ENCODE measurements at regions not wholly inside any gene's neighbourhood (a gene's known extent, or its start where the extent isn't known, plus 50 kb on each side); places are given as distances from the start of the nearest gene placed in this dataset.
"Not testable (repeated sequence)": the region's sequence is repeated elsewhere in the genome, so short reads cannot be mapped to it uniquely, and the experiment has no call there.

DNA sequence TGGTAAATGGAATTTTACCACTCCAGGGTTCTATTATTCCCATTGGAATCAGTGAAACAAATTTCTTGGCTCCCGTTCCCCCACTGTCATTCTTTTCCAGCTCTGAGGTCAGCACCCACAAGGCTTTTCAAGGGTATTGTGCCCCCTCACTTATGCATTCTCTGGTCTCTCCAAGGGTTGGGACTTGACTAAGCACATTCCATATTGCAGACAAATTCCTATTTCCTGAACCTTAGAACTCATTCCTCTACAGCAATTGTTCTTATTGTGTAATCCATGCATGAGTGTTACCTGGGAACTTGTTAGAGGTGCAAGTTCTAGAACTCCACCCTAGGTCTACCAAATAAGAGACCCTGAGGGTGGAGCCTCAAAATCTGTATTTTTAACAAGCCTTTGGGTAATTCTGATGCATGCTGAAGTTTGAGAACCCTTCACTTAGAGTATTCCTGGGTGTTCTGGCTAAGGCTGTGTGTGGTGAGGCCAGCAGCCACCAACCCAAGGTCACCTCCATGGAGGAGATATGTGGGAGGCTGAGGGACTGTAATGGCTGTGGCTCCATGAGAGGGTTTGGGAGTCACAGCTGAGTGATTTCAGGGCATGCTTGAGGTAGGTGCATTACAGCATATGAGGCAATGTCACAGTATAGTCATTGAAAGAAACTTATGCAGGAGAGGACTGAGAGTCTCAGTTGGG is 150.9 kb downstream of the TTC6 start:
- no peak overlapping the region for H3K27ac ChIP-seq
- H3K4me1 ChIP-seq, result no peaks in the 10 kb centered on the region
- H3K4me3 ChIP-seq, result no peak overlapping the region
- intact Hi-C loops (cut with DNase I), result no loop called here
- TF ChIP-seq CTCF (IDR thresholded peaks at IDR 0.05), result no peak
- no peaks in the 10 kb centered on the region for H3K27me3 ChIP-seq
- DNase-seq (ENCODE audit: low spot score in 2 of 2), result no peak
- no peaks in the 10 kb centered on the region for H3K9me3 ChIP-seq
- H3K36me3 ChIP-seq, result no peaks in the 10 kb centered on the region

- Histone ChIP-seq H3K4me3 (no peak overlapping the region), H3K36me3 (no peaks in the 10 kb centered on the region), H3K9me3 (no peaks in the 10 kb centered on the region), H3K27me3 (no peaks in the 10 kb centered on the region), H3K27ac (no peak overlapping the region), H3K4me1 (no peaks in the 10 kb centered on the region)
- no peak for TF ChIP-seq CTCF (IDR thresholded peaks at IDR 0.05)
- no peak for DNase-seq (ENCODE audit: low spot score in 2 of 2)
- intact Hi-C loops (cut with DNase I), result no loop called here
Measured at GRCh38 chr14:37753459-37753858, 158.0 kb downstream of the TTC6 start.

- DNase-seq (ENCODE audit: low spot score in 2 of 2); H3K4me1 ChIP-seq; H3K4me3 ChIP-seq; intact Hi-C loops (cut with DNase I); H3K9me3 ChIP-seq; H3K27me3 ChIP-seq; H3K36me3 ChIP-seq; H3K27ac ChIP-seq: not testable (repeated sequence)
Measured at GRCh38 chr14:37760275-37760674, 164.8 kb downstream of the TTC6 start.

GRCh38 chr14:37763266-37763665 is 167.8 kb downstream of the TTC6 start:
- no peaks in the 10 kb centered on the region for H3K36me3 ChIP-seq
- H3K4me3 ChIP-seq, result no peak overlapping the region
- DNase-seq (ENCODE audit: low spot score in 2 of 2), result no peak
- intact Hi-C loops (cut with DNase I), result no loop called here
- H3K4me1 ChIP-seq, result no peaks in the 10 kb centered on the region
- H3K27ac ChIP-seq, result no peak overlapping the region
- no peak for TF ChIP-seq CTCF (IDR thresholded peaks at IDR 0.05)
- H3K9me3 ChIP-seq, result no peaks in the 10 kb centered on the region
- H3K27me3 ChIP-seq, result no peaks in the 10 kb centered on the region

DNA sequence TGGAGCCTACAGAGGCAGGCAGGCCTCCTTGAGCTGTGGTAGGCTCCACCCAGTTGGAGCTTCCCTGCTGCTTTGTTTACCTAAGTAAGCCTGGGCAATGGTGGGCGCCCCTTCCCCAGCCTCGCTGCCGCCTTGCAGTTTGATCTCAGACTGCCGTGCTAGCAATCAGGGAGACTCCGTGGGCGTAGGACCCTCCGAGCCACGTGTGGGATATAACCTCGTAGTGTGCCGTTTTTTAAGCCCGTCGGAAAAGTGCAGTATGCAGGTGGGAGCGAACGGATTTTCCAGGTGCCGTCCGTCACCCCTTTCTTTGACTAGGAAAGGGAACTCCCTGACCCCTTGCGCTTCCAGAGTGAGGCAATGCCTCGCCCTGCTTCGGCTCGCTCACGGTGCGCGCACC is 176.9 kb downstream of the TTC6 start:
- H3K4me1 ChIP-seq; H3K36me3 ChIP-seq; H3K27me3 ChIP-seq; H3K9me3 ChIP-seq; intact Hi-C loops (cut with DNase I); H3K4me3 ChIP-seq; DNase-seq (ENCODE audit: low spot score in 2 of 2); H3K27ac ChIP-seq: not testable (repeated sequence)

GRCh38 chr14:37776791-37777499 is 181.5 kb downstream of the TTC6 start:
- TF ChIP-seq CTCF (IDR thresholded peaks at IDR 0.05), result no peak
- H3K4me1 ChIP-seq, result no peaks in the 10 kb centered on the region
- no peak overlapping the region for H3K4me3 ChIP-seq
- H3K27me3 ChIP-seq, result no peaks in the 10 kb centered on the region
- H3K27ac ChIP-seq, result no peak overlapping the region
- no peak for DNase-seq (ENCODE audit: low spot score in 2 of 2)
- intact Hi-C loops (cut with DNase I), result no loop called here
- no peaks in the 10 kb centered on the region for H3K9me3 ChIP-seq
- no peaks in the 10 kb centered on the region for H3K36me3 ChIP-seq
